ENCODE measurements at regions not wholly inside any gene's neighbourhood (a gene's known extent, or its start where the extent isn't known, plus 50 kb on each side); places are given as distances from the start of the nearest gene placed in this dataset.

GRCh38 chr7:46486256-46487206 is 565.5 kb upstream of the IGFBP3 start:
- no peaks in the 10 kb centered on the region for H3K9me3 ChIP-seq (ENCODE audit: low read depth, low read length)
- no peak overlapping the region for H3K27ac ChIP-seq
- no peak overlapping the region for H3K9ac ChIP-seq (ENCODE audit: insufficient read length)
- H3K36me3 ChIP-seq (ENCODE audit: insufficient read depth, low read length) = no peaks in the 10 kb centered on the region
- DNase-seq (ENCODE audit: low read depth, low spot score) = no peak
- no peak overlapping the region for H3K4me3 ChIP-seq
- no peak for TF ChIP-seq FOXP2 (optimal IDR thresholded peaks at IDR 0.05; ENCODE audit: control extremely low read depth, extremely low read length, insufficient read depth)
- no peak for TF ChIP-seq POLR2AphosphoS5 (IDR thresholded peaks at IDR 0.05; ENCODE audit: borderline replicate concordance, low read depth, low read length)
- TF ChIP-seq EZH2 (IDR thresholded peaks at IDR 0.05) = no peak

GRCh38 chr7:46485481-46486065 is 564.5 kb upstream of the IGFBP3 start:
- Histone ChIP-seq H3K27ac (no peak overlapping the region), H3K9ac (ENCODE audit: insufficient read length) (no peak overlapping the region), H3K4me3 (no peak overlapping the region), H3K36me3 (ENCODE audit: insufficient read depth, low read length) (no peaks in the 10 kb centered on the region), H3K9me3 (ENCODE audit: low read depth, low read length) (no peaks in the 10 kb centered on the region)
- no peak for DNase-seq (ENCODE audit: low read depth, low spot score)
- TF ChIP-seq FOXP2 (optimal IDR thresholded peaks at IDR 0.05; ENCODE audit: control extremely low read depth, extremely low read length, insufficient read depth) = no peak
- no peak for TF ChIP-seq EZH2 (IDR thresholded peaks at IDR 0.05)
- no peak for TF ChIP-seq POLR2AphosphoS5 (IDR thresholded peaks at IDR 0.05; ENCODE audit: borderline replicate concordance, low read depth, low read length)

GRCh38 chr7:46484906-46485305 is 563.8 kb upstream of the IGFBP3 start:
- TF ChIP-seq POLR2AphosphoS5 (IDR thresholded peaks at IDR 0.05; ENCODE audit: borderline replicate concordance, low read depth, low read length) = no peak
- TF ChIP-seq FOXP2 (optimal IDR thresholded peaks at IDR 0.05; ENCODE audit: control extremely low read depth, extremely low read length, insufficient read depth) = no peak
- TF ChIP-seq EZH2 (IDR thresholded peaks at IDR 0.05) = no peak
- DNase-seq (ENCODE audit: low read depth, low spot score) = no peak
- Histone ChIP-seq H3K36me3 (ENCODE audit: insufficient read depth, low read length) (no peaks in the 10 kb centered on the region), H3K4me3 (no peak overlapping the region), H3K27ac (no peak overlapping the region), H3K9ac (ENCODE audit: insufficient read length) (no peak overlapping the region), H3K9me3 (ENCODE audit: low read depth, low read length) (no peaks in the 10 kb centered on the region)

GRCh38 chr7:46480619-46481018 is 559.5 kb upstream of the IGFBP3 start:
- Histone ChIP-seq H3K36me3 (ENCODE audit: insufficient read depth, low read length) (no peaks in the 10 kb centered on the region), H3K4me3 (no peak overlapping the region), H3K9me3 (ENCODE audit: low read depth, low read length) (no peaks in the 10 kb centered on the region), H3K9ac (ENCODE audit: insufficient read length) (no peak overlapping the region), H3K27ac (no peak overlapping the region)
- no peak for TF ChIP-seq EZH2 (IDR thresholded peaks at IDR 0.05)
- no peak for TF ChIP-seq POLR2AphosphoS5 (IDR thresholded peaks at IDR 0.05; ENCODE audit: borderline replicate concordance, low read depth, low read length)
- no peak for TF ChIP-seq FOXP2 (optimal IDR thresholded peaks at IDR 0.05; ENCODE audit: control extremely low read depth, extremely low read length, insufficient read depth)
- no peak for DNase-seq (ENCODE audit: low read depth, low spot score)

- Histone ChIP-seq H3K9ac (ENCODE audit: insufficient read length) (no peak overlapping the region), H3K4me3 (no peak overlapping the region), H3K36me3 (ENCODE audit: insufficient read depth, low read length) (no peaks in the 10 kb centered on the region), H3K27ac (no peak overlapping the region), H3K9me3 (ENCODE audit: low read depth, low read length) (no peaks in the 10 kb centered on the region)
- no peak for DNase-seq (ENCODE audit: low read depth, low spot score)
- TF ChIP-seq POLR2AphosphoS5 (IDR thresholded peaks at IDR 0.05; ENCODE audit: borderline replicate concordance, low read depth, low read length) (no peak), EZH2 (IDR thresholded peaks at IDR 0.05) (no peak)
These were observed 558.6 kb upstream of the IGFBP3 start for GRCh38 chr7:46479680-46480079.

- Histone ChIP-seq H3K9me3 (ENCODE audit: low read depth, low read length) (no peaks in the 10 kb centered on the region), H3K9ac (ENCODE audit: insufficient read length) (no peak overlapping the region), H3K27ac (no peak overlapping the region), H3K36me3 (ENCODE audit: insufficient read depth, low read length) (no peaks in the 10 kb centered on the region), H3K4me3 (no peak overlapping the region)
- no peak for DNase-seq (ENCODE audit: low read depth, low spot score)
- TF ChIP-seq POLR2AphosphoS5 (IDR thresholded peaks at IDR 0.05; ENCODE audit: borderline replicate concordance, low read depth, low read length) (no peak), FOXP2 (optimal IDR thresholded peaks at IDR 0.05; ENCODE audit: control extremely low read depth, extremely low read length, insufficient read depth) (no peak), EZH2 (IDR thresholded peaks at IDR 0.05) (no peak)
These were observed 557.0 kb upstream of the IGFBP3 start for GRCh38 chr7:46478046-46478445.

- TF ChIP-seq POLR2AphosphoS5 (IDR thresholded peaks at IDR 0.05; ENCODE audit: borderline replicate concordance, low read depth, low read length) (no peak), FOXP2 (optimal IDR thresholded peaks at IDR 0.05; ENCODE audit: control extremely low read depth, extremely low read length, insufficient read depth) (no peak), EZH2 (IDR thresholded peaks at IDR 0.05) (no peak)
- H3K4me3 ChIP-seq = no peak overlapping the region
- DNase-seq (ENCODE audit: low read depth, low spot score) = no peak
- H3K9ac ChIP-seq (ENCODE audit: insufficient read length) = no peak overlapping the region
- no peaks in the 10 kb centered on the region for H3K36me3 ChIP-seq (ENCODE audit: insufficient read depth, low read length)
- no peak overlapping the region for H3K27ac ChIP-seq
- peaks cover 6% of the 10 kb centered on the region; the same call in 1 of the 2 replicates for H3K9me3 ChIP-seq (ENCODE audit: low read depth, low read length)
These were observed 547.8 kb upstream of the IGFBP3 start for GRCh38 chr7:46468753-46469356.

GRCh38 chr7:46463170-46463569 is 542.1 kb upstream of the IGFBP3 start:
- TF ChIP-seq POLR2AphosphoS5 (IDR thresholded peaks at IDR 0.05; ENCODE audit: borderline replicate concordance, low read depth, low read length) = no peak
- TF ChIP-seq FOXP2 (optimal IDR thresholded peaks at IDR 0.05; ENCODE audit: control extremely low read depth, extremely low read length, insufficient read depth) = no peak
- TF ChIP-seq EZH2 (IDR thresholded peaks at IDR 0.05) = no peak
- Histone ChIP-seq H3K9me3 (ENCODE audit: low read depth, low read length) (no peaks in the 10 kb centered on the region; the same call in 1 of the 2 replicates), H3K36me3 (ENCODE audit: insufficient read depth, low read length) (no peaks in the 10 kb centered on the region), H3K27ac (no peak overlapping the region), H3K9ac (ENCODE audit: insufficient read length) (no peak overlapping the region), H3K4me3 (no peak overlapping the region)
- no peak for DNase-seq (ENCODE audit: low read depth, low spot score)

Measured in SK-N-MC (cell line).